ENCODE measurements at regions not wholly inside any gene's neighbourhood (a gene's known extent, or its start where the extent isn't known, plus 50 kb on each side); places are given as distances from the start of the nearest gene placed in this dataset.
"Not testable (repeated sequence)": the region's sequence is repeated elsewhere in the genome, so short reads cannot be mapped to it uniquely, and the experiment has no call there.

GRCh38 chr16:8055761-8056160, 534.5 kb downstream of the TMEM114 start:
- no peak for DNase-seq (ENCODE audit: low spot score)

DNA sequence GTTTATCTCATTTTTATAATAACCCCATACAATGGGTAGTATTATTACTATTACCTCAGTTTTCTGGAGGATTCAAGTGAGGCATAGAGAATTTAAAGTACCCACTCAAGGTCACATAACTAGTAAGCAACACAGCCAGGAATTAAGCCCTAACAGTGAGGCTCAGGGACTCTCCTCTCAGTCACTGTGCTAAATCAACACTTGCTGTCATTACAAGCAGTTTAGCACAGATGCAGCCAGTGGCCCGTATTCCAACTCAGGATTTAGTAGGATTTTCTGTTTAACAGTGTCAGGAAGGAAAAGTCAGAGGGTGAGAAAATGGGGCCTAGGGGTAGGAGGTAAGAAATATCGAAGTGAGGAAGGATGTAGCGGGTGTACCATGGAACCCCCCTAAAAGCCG, 536.9 kb downstream of the TMEM114 start:
- DNase-seq (ENCODE audit: low spot score) = no peak

DNA sequence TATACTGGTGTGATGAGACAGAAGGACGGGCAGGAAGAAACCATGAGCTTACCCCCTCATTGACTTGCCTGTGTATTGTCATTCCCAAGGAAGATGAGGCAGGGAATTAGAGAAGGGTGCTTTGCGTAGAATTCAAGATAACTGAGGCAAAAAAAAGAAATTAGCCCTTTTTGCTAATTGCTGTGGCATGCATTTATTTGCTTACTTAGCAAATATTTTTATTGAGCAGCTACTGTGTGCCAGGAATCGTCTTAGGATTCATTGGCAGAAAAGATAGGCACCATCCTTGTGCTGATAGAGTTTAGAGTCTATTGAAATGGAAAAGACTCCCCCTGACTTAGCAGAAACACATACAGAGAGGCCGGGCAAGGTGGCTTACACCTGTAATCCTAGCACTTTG, 541.9 kb downstream of the TMEM114 start:
- DNase-seq (ENCODE audit: low spot score) = no peak

DNA sequence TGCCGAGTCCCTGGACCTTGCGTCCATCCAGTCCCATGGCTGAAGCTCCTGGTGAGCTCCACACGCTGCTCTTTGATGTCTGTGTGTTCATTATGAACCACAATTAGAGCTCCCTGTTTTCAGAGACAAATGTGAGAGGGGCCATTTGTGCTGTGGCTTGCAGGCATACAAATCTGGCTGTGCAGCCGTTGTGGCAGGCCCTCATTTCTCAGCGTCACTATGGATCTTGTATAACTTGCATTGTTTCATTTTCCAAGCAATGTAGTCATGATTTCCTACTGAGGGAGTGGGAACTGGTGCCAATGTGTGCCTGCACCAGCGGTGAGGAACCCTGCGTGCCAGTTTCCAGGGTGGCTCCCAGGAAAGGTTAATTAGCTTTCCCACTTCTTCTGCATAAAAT, 542.6 kb downstream of the TMEM114 start:
- DNase-seq (ENCODE audit: low spot score) = no peak

DNA sequence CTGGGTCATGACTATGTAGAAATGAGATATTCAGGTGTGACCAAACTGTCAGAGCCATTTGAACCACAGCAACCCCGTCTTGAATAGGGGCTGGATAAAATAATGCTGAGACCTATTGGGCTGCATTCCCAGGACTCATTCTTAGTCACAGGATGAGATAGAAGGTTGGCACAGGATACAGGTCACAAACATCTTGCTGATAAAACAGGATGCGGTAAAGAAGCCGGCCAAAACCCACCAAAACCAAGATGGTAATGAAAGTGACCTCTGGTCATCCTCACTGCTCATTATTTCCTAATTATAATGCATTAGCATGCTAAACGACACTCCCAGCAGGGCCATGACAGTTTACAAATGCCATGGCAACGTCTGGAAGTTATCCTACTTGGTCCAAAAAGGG, 545.5 kb downstream of the TMEM114 start:
- no peak for DNase-seq (ENCODE audit: low spot score)

- no peak for DNase-seq (ENCODE audit: low spot score)
Observed at GRCh38 chr16:8032406-8032805, 557.9 kb downstream of the TMEM114 start.

DNA sequence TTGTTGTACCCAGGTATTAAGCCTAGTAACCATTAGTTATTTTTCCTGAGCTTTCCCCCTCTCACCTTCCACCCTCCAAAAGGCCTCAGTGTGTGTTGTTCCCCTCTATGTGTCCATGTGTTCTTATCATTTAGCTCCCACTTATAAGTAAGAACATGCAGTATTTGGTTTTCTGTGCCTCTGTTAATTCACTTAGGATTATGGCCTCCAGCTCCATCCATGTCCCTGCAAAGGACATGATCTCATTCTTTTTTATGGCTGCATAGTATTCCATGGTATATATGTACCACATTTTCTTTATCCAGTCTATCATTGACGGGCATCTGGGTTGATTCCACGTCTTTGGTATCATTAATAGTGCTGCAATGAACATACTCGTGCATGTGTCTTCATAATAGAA, 560.3 kb downstream of the TMEM114 start:
- DNase-seq (ENCODE audit: low spot score) = not testable (repeated sequence)

DNA sequence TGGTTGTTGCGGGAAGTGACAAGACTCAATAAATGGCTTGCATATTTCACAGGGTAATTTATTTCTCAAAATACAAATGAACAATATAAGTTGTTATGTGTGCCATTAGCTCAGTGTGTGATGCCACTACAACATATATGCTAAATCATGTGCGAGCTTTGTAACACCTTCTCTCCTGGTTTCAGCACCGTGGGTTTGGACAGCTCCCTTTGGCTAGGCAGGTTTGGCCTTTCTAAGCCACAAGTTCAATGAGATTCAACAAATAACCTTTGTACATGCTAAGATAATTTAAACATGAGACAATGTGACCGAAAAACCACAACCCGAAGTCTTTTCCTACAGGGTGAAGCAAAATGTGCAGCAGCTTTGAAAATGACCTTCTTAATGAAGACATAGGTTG, 563.9 kb downstream of the TMEM114 start:
- DNase-seq (ENCODE audit: low spot score) = no peak

DNA sequence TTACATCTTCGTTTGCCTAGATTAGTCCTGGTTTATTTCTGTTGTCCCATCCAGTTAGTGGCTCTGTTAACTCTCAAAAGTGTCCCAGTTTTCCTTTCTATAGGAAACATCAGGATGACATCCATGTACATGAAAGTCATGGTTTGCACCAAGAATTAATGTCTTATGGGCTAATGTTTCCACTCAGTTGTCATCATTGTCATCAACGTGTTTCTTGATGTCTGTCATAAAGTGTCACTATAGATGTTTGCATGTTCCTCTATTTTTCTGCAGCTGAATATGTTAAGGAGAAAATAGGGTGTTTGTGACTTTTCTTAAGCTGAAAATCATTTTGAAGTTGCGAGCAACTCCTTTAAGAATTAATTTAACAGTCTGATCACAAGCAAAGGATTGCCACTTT, 567.0 kb downstream of the TMEM114 start:
- no peak for DNase-seq (ENCODE audit: low spot score)

GRCh38 chr16:8005096-8005860, 585.0 kb downstream of the TMEM114 start:
- no peak for DNase-seq (ENCODE audit: low spot score)

GRCh38 chr16:7998789-7999453, 591.4 kb downstream of the TMEM114 start:
- no peak for DNase-seq (ENCODE audit: low spot score)

DNA sequence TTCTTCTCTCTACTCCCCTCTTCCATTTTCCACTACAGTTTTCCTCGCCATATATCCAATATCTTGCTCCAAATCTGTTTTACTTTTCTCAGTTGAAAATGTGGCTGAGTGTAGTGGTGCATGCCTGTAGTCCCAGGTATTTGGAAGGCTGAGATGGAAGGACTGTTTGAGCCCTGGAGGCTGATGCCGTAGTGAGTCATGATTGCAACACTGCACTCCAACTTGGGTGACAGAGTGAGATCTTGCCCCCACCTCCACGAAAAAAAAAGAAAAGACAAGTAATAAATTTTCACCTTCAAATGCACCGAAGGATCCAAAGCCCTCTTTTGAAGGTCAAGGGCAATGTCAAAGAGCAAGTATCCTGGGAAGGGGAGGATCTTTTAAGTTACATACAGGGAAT, 592.3 kb downstream of the TMEM114 start:
- no peak for DNase-seq (ENCODE audit: low spot score)

DNA sequence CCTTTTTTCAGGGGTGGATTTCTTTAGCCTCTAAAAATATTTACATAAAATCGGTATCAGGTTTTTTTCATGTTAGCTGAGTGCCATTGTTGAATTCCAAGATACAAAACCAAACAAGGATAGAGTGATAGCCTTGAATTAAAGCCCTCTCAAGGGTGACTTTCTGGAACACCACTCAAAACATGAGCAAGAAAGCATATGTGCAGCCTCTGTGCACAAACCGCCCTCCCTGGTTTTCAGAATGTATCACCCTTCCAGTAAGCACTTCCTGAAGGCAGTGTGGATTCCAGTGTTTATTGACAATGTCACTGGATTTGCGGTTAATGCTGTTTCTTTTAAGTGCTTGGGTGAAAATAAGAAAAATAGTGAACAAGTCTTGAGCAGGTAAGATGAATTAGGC, 597.7 kb downstream of the TMEM114 start:
- DNase-seq (ENCODE audit: low spot score) = no peak

GRCh38 chr16:7990626-7991260, 599.6 kb downstream of the TMEM114 start:
- no peak for DNase-seq (ENCODE audit: low spot score)

GRCh38 chr16:7983676-7984075, 606.6 kb downstream of the TMEM114 start:
- no peak for DNase-seq (ENCODE audit: low spot score)

- no peak for DNase-seq (ENCODE audit: low spot score)
Observed at GRCh38 chr16:7980133-7980483, 610.2 kb downstream of the TMEM114 start.

GRCh38 chr16:7979448-7980132, 610.7 kb downstream of the TMEM114 start:
- DNase-seq (ENCODE audit: low spot score) = no peak

GRCh38 chr16:7976563-7976962, 613.7 kb downstream of the TMEM114 start:
- no peak for DNase-seq (ENCODE audit: low spot score)

- no peak for DNase-seq (ENCODE audit: low spot score)
Observed at GRCh38 chr16:7976125-7976524, 614.2 kb downstream of the TMEM114 start.

GRCh38 chr16:7967996-7968509, 622.3 kb downstream of the TMEM114 start:
- DNase-seq (ENCODE audit: low spot score) = no peak

- no peak for DNase-seq (ENCODE audit: low spot score)
Observed at GRCh38 chr16:7964744-7965143, 625.6 kb downstream of the TMEM114 start.

DNA sequence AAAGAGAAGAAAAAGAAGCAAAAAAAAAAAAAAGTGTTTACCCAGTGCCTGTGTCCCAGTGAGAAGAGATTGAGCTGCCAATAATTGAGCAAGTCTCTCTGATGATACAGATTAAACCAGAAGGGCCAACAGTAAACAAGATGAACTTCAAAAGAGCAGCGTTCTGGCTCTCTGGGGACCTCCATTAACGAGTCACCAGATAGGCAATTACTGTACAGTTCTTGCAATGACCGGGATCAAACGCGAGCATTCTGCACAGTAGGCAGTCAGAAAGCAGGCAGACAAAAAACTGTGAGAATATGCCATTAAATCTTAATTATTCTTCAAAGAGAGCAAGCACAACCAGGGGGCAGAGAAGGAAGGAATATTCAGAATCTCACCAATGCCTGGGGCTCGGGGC, 626.1 kb downstream of the TMEM114 start:
- DNase-seq (ENCODE audit: low spot score) = no peak

Data from AG08396 (cell line).